ENCODE measurements at regions not wholly inside any gene's neighbourhood (a gene's known extent, or its start where the extent isn't known, plus 50 kb on each side); places are given as distances from the start of the nearest gene placed in this dataset.

DNA sequence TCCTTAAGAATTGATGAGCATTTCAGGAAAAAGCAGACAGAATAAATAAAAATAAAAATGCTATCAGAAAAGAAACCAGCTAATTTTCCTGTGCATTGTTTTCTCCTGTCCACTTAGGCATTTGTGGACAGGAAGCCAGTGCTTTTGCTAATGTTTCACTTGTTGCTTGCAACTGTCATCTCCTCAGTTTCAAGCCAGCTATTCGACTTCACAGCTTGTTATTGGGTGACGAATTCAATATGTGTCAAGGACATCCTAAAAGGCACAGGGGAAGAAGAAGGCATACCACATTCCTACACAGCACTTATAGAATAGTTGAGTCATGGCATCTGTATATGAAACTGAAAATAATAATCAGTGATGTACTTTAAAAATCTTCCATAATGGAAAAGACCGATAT is 530.6 kb upstream of the KIRREL3 start:
- DNase-seq = no peak

DNA sequence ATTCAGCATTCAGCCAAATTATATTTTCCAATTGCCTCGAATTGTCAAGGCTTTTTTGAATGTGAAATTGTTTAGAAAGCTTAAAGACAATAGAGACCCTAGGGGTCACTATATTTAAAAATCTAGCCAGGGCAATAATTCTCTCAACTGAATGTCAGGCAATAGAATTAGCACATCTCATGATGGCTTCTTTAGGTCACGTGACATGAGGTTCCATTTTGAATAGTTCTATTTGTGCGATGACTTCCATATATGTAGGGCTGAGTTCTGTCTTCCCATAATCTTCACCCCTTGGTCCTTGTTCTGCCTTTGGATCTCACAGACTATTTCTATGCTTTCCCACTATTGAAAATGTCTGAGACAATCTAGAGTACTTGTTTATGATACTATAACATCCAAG is 527.7 kb upstream of the KIRREL3 start:
- no peak for DNase-seq

- DNase-seq = no peak
Observed at GRCh38 chr11:127524618-127525017, 524.0 kb upstream of the KIRREL3 start.

DNA sequence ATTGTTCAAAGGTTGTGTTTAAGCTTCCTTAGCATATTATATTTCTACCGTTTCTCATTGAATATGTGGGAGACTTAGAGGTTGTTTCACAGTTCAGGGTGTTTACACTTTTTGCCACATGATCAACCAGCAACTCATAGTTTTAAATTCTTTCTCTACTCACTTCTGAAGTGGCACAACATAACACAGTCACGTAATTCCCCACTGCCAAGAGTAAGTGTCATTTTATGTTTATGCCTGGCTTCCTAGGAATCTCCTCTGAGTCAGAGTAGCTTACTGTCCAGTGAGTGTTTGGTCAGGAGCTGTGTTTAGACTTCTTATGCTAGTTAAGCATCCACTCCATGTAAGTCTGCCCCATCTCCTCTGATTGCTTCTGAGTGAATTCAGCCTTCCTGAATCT is 520.8 kb upstream of the KIRREL3 start:
- no peak for DNase-seq

GRCh38 chr11:127507851-127508250 is 507.3 kb upstream of the KIRREL3 start:
- no peak for DNase-seq

DNA sequence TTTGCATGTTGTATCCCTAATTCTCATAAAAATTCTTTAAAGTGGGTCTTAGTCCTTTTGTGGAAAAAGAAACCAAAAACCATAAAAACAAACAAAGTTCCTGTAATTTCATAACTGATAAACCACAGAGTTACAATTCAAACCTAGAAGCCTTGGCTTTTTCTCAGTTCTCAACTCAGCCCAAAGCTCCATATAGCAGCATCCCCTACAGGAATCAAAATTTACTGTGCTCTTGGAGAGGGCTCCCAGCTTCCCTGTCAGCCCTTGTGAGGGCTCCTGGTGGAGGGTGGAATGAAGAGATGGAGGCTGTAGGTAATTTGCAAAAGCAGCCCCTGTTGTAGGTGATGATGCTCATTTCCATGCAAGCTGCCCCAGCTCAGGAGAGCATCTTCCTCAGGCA is 506.1 kb upstream of the KIRREL3 start:
- no peak for DNase-seq

- no peak for DNase-seq
Observed at GRCh38 chr11:127506126-127506525, 505.6 kb upstream of the KIRREL3 start.

DNA sequence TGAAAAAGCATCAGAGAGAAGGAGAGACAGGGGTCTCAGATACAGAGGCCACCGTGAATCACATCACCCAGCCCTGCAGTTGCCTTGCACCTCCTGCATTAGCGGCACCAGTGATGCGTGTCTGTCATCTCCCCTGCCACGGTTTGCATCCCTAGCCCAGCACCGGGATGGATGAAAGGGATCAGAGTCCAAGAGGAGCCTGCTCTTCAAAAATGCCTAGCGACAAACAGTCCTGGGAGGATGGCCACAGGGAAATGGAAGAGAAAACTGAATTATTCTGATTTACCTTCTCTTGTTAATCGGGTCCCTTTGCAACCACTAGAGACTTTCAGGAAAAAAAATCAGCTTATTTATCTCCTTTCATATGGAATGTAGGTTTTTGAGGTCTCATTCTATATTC is 495.6 kb upstream of the KIRREL3 start:
- no peak for DNase-seq

GRCh38 chr11:127493330-127494022 is 492.9 kb upstream of the KIRREL3 start:
- no peak for DNase-seq

DNA sequence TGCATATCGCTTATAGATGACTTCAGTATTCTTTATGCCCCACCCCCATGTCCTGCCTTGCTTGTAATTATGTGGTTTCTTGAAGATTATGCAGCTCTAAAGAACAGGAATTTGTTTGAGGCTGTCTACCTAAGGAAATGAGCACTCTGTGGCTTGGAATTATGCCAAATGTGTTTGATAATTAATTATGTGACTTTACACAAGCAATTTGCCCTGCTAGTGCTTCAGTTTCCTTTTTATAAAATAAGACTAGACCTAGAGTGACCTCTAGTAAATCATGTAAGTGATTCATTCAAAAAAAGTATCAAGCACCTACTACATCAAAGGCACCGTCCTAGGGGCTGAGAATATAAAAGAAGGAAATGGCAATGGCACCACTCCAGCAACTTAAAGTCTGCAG is 491.5 kb upstream of the KIRREL3 start:
- DNase-seq = no peak

DNA sequence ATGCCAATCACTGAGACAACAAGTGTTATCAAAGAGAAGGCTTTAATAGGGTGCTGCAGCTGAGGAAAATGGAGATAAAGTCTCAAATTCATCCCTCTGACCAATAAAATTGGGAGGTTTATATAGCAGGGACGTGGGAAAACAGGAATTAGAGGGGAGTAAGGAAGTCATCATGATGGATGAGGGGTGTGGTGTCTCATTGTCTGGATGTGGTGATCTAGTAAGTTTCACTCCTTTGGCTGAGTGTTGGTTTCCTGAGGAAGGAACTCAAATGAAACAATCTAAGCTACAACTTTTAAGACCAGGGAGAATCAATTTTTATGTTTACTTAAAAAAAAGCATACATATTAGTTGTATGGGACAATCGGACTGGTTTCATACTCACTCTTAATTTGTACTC is 491.0 kb upstream of the KIRREL3 start:
- DNase-seq = no peak

DNA sequence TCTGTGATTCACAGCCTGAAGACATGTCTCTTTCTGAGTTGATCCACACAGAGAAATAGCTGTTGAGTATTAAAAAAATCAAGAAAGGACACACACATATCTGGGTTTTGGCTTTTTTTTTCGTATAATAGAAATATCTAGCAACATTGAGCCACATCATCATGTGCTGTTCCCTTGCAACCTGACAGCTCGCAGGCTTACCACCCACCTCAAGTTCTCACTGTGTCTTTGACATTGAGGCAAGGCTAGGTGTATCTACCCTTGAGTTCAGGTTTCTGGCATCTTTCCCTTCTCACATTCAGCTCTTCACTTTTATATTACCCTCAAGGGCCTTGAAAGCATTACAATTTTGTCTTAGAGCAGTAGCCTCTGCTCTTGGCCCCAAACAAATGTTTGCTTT is 490.3 kb upstream of the KIRREL3 start:
- DNase-seq = no peak

DNA sequence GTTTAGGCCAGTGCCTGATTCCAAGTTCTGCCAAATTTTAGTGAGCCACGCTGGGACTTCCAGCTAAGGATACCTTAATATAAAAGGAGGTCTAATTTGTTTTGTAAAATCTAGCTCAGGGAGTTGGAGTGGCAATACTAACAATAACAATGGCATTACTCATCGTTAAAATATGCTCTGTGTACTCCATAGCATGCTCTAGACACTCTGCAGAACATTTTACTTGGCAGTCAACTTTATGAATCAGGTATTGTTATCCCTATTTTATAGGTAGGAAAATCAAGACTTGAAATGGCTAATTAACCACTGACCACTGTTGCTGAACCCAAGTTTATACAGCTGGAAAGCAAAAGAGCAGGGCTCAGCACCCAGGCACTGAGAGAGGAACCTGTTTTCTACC is 485.0 kb upstream of the KIRREL3 start:
- DNase-seq = no peak

DNA sequence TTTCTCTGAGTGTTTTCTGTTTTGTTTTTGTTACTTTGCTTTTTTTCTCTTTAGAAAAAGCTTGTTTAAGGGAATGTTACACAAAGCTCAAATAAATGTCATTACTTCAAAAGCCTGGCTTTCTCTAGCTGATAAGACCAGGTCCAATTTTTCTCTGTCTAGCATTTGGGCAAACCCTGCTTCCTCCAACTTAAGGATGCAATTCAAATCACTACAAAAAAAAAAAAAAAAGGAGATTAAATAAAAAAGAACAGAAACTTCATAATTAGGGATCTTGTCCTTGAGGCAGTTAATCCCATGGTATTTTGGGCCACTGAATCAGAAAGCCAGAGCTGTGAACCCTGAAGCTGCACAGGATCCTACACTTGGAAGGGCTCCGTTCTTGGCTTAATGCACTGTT is 480.8 kb upstream of the KIRREL3 start:
- no peak for DNase-seq

DNA sequence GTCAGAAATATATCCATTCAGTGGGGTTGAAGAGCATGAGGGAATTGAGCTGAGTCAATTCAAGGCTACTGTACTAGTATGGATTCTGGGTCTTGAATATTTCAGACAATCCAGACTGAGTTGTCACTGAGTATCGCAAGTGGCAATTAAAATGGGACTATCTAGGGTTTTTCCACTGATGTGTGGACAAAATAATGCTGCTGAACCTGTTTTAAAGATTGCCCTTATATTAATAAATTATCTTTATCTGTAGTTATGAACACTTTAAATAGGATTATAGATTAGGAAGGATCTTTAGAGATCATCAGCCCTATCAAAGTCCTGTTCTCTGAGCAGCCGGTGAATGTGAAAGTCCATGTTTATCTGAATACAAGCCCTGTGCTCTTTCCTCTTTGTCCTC is 478.3 kb upstream of the KIRREL3 start:
- no peak for DNase-seq

- no peak for DNase-seq
Observed at GRCh38 chr11:127474766-127475165, 474.2 kb upstream of the KIRREL3 start.

DNA sequence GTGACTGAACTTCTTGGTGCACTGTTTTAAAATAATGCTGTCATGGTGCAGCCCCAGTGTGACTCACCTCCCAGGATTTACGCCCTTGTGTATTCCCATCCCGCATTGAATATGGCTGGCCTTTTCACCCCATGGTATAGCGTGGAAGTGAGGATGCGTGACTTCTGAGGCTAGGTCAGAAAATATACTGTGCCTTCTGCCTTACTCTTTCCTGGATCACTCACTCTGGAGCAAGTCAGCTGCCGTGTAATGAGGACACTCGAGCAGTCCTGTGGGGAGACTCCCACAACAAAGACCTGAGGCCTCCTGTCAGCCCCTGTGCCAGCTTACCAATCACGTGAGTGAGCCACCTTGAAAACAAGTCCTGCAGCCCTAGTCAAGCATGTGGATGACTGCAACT is 471.9 kb upstream of the KIRREL3 start:
- DNase-seq = no peak

GRCh38 chr11:127471662-127472061 is 471.1 kb upstream of the KIRREL3 start:
- no peak for DNase-seq

DNA sequence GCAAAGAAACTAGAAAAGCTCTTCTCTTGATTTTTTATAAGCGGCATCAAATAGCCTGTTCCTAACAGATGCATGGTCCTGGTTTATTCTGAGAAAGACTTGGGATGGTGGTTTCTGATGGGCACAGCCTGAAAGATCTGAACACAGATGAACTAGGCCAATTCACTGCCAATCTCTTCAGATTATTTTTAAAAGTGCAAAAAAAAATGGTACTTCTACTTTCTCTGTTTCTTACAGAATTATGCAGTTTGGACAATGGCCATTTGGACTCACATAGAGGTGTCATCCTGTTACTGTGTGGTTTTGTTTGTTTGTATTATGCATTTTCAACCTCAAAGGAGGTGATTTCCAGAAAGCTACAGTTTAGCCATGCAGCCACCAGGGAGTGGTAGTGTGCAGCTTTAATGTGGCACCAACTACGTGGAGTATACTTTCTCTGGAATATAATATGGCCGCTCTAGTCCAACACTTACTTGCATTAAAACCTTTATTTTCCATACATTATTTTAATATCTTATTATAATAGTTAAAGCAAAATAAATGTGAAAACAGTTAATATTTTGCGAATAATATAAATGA is 469.8 kb upstream of the KIRREL3 start:
- peak; percentile 28 for DNase-seq

DNA sequence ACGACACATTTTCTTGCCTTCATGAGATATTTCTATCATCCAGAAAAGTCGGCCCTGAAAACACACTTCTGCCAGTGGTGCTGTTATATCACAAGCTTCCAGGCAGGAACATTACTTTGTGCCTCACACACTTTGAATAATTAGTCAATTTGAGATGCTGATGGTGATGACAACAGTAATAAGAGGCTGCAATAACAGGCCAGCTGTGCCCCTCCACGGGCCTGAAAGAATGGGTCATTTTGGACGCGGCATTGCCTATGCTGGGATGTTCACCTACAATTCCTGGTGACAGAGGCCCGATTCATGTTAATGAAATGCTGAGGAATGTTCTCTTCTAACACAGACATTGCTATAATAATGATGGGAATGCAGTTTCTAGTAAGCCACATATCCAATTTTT is 463.8 kb upstream of the KIRREL3 start:
- no peak for DNase-seq

DNA sequence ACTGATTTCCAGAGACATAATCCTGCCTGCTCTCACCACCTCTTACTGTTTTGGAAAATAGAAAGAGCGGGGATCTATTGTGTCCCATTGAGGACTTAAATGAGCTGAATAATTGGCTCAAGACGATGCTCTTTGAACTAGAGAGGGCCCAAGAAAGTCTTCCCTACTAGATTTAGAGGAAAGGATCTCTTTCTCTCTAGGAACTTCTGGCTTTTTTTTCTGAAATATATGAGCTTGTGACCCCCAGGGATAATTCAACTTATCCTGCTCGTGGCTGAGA is 461.4 kb upstream of the KIRREL3 start:
- no peak for DNase-seq

DNA sequence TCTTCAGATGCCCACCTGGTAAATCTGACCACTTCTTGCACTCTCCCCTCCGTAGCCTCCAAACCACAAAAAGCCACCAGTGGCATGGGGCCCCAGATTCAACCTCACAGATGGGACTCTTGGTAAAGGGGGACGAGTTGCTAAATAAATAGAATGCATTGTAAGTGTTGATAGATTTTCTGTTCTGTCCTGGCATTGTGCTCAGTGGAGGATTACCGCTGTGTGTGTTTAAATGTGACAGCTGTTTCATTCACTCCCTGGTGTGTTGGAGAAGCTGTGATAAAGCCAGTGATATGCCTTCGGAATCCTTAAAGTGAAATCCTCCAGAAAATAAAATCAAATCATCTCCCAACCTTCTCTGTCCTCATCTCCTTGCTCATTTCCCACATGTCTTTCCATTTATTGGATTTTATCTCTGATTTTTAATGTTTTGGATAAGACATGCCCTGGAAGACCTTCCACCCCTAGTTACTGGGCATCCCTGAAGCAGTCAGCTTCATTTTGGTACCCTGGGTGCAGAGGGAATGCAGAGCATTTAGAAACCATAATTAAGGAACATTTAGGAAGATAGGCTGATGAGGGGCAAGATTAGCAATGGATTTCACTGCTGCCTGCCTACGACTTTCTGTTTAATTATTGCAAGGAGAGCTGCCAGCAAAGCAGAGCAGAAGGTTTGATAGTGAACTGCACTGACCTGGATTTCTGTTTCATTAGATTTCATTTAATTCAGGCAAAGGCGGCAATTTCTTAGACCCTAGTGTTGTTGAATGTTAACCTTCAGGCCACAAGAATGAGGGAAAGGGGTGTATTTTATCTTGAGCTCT is 460.9 kb upstream of the KIRREL3 start:
- no peak for DNase-seq

GRCh38 chr11:127458561-127458960 is 458.0 kb upstream of the KIRREL3 start:
- no peak for DNase-seq

DNA sequence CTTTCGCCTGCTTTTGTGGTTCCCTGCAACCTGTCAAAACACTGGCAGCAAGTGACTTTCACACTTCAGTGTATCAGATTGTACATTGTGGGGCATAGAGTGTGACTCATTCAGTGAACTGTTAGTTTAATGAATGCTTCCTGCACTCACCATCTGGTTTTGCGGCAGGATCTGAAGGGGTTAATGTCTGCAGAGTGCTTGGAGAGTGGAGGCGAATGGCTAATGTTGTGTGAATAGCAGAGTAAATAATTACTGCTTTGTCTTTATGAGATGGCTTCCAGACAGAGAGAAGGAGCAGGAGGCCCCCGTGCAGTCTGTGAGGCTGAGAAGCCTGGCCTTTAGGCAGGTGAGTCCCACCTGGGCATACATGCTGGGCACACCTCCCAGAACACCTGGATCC is 454.3 kb upstream of the KIRREL3 start:
- no peak for DNase-seq

GRCh38 chr11:127452533-127452932 is 452.0 kb upstream of the KIRREL3 start:
- DNase-seq = no peak

Measured in activated CD4-positive, alpha-beta T cell treated with anti-CD3 and anti-CD28 coated beads for 48 hours (primary cell).